ENCODE measurements at regions not wholly inside any gene's neighbourhood (a gene's known extent, or its start where the extent isn't known, plus 50 kb on each side); places are given as distances from the start of the nearest gene placed in this dataset.

DNA sequence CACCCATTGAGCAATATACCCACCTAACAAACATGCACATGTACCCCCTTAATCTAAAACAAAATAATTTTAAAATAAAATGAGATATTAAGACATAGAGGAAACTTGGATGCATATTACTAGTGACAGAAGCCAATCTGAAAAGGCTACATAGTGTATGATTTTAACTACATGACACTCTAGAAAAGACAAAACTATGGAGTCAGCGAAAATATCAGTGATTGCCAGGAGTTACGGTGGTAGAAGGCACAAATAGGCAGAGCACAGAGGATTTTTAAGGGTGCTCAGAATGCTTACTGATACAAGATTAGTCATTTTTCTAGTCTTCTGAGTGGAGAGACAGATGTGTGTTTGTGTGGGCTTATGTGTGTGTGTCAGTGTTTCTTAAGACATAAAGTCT is 656.6 kb downstream of the NR4A2 start:
- Histone ChIP-seq H3K27me3 (no peaks in the 10 kb centered on the region), H3K4me1 (ENCODE audit: low read depth) (no peaks in the 10 kb centered on the region), H3K36me3 (no peaks in the 10 kb centered on the region), H3K4me3 (no peak overlapping the region), H3K9me3 (ENCODE audit: low read depth) (no peaks in the 10 kb centered on the region), H3K27ac (no peak overlapping the region)
- no peak for DNase-seq (ENCODE audit: low read depth in 1 of 2, low spot score in 1 of 2)
- TF ChIP-seq, protein P1, sequence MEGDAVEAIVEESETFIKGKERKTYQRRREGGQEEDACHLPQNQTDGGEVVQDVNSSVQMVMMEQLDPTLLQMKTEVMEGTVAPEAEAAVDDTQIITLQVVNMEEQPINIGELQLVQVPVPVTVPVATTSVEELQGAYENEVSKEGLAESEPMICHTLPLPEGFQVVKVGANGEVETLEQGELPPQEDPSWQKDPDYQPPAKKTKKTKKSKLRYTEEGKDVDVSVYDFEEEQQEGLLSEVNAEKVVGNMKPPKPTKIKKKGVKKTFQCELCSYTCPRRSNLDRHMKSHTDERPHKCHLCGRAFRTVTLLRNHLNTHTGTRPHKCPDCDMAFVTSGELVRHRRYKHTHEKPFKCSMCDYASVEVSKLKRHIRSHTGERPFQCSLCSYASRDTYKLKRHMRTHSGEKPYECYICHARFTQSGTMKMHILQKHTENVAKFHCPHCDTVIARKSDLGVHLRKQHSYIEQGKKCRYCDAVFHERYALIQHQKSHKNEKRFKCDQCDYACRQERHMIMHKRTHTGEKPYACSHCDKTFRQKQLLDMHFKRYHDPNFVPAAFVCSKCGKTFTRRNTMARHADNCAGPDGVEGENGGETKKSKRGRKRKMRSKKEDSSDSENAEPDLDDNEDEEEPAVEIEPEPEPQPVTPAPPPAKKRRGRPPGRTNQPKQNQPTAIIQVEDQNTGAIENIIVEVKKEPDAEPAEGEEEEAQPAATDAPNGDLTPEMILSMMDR (IDR thresholded peaks at IDR 0.05; ENCODE audit: low read depth, low read length) = no peak

DNA sequence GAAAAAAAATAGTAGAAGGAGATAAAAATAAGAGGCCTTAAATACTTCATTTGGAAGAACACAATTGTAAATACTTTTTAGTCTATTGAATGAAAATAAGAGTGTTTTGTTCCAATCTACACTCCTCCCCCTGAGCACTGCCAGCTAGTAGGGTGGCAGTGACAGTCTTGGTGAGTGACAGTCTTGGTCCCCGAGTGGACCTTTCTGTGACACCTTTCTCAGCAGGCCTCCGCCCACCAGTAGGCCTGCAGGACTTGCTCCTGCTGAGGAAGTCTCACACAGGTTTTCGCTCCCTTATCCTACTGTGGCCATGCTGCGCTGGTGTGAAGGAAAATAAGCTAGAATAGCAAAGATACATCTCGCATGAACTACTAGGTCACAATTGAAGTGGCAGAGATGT is 666.8 kb downstream of the NR4A2 start:
- no peaks in the 10 kb centered on the region for H3K9me3 ChIP-seq (ENCODE audit: low read depth)
- peak in 1 of 2 donors; percentile 8 for DNase-seq (ENCODE audit: low read depth in 1 of 2, low spot score in 1 of 2)
- no peaks in the 10 kb centered on the region for H3K4me1 ChIP-seq (ENCODE audit: low read depth)
- no peak overlapping the region for H3K27ac ChIP-seq
- H3K36me3 ChIP-seq = no peaks in the 10 kb centered on the region
- H3K4me3 ChIP-seq = no peak overlapping the region
- TF ChIP-seq, protein P1 (IDR thresholded peaks at IDR 0.05; ENCODE audit: low read depth, low read length) = no peak
- H3K27me3 ChIP-seq = no peaks in the 10 kb centered on the region

GRCh38 chr2:155663265-155663664 is 669.3 kb downstream of the NR4A2 start:
- TF ChIP-seq, protein P1 (IDR thresholded peaks at IDR 0.05; ENCODE audit: low read depth, low read length) = no peak
- DNase-seq (ENCODE audit: low read depth in 1 of 2, low spot score in 1 of 2) = no peak
- no peak overlapping the region for H3K27ac ChIP-seq
- H3K4me3 ChIP-seq = no peak overlapping the region
- no peaks in the 10 kb centered on the region for H3K36me3 ChIP-seq
- H3K4me1 ChIP-seq (ENCODE audit: low read depth) = no peaks in the 10 kb centered on the region
- H3K27me3 ChIP-seq = no peaks in the 10 kb centered on the region
- no peaks in the 10 kb centered on the region for H3K9me3 ChIP-seq (ENCODE audit: low read depth)

DNA sequence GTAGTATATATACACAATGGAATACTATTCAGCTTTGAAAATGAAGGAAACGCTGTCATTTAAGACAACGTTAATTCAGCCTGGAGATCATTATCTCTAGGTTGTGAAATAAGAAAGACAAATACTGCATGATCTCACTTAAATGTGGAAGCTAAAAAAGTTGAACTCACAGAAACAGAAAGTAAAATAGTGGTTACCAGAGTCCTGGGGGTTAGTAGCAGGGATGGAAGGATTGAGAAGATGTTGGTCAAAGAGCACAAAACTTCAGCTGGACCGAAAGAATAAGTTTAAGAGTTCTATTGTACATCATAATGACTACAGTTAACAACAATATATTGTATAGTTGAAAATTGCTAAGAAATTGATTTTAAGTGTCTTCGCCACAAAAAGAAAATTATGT is 670.3 kb downstream of the NR4A2 start:
- Histone ChIP-seq H3K27me3 (no peaks in the 10 kb centered on the region), H3K4me1 (ENCODE audit: low read depth) (no peaks in the 10 kb centered on the region), H3K36me3 (no peaks in the 10 kb centered on the region), H3K4me3 (no peak overlapping the region), H3K27ac (no peak overlapping the region), H3K9me3 (ENCODE audit: low read depth) (no peaks in the 10 kb centered on the region)
- TF ChIP-seq, protein P1 (IDR thresholded peaks at IDR 0.05; ENCODE audit: low read depth, low read length) = no peak
- DNase-seq (ENCODE audit: low read depth in 1 of 2, low spot score in 1 of 2) = no peak

- no peak overlapping the region for H3K4me3 ChIP-seq
- no peaks in the 10 kb centered on the region for H3K27me3 ChIP-seq
- no peak overlapping the region for H3K27ac ChIP-seq
- no peaks in the 10 kb centered on the region for H3K36me3 ChIP-seq
- no peaks in the 10 kb centered on the region for H3K9me3 ChIP-seq (ENCODE audit: low read depth)
- no peaks in the 10 kb centered on the region for H3K4me1 ChIP-seq (ENCODE audit: low read depth)
- DNase-seq (ENCODE audit: low read depth in 1 of 2, low spot score in 1 of 2) = no peak
- TF ChIP-seq, protein P1 (IDR thresholded peaks at IDR 0.05; ENCODE audit: low read depth, low read length) = no peak
These were observed 679.3 kb downstream of the NR4A2 start for GRCh38 chr2:155653176-155653575.

DNA sequence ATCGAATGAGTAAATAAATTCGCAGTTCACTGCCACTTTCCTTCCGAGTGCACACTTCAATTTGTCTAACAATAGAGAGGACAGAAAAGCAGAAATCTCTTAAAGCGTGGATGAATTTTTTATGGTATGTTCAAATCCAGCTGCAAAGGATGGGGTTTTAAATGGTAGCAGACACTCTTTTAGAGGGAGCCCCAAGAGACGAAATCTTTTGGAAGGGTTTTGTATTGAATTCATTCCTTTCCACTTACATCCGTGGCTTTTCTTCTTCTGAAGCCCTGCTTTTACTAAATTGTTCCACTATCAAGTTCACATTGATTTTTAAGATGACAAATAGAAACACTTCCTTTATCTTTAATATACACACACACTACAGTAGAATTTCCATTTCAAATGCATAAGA is 680.7 kb downstream of the NR4A2 start:
- H3K4me3 ChIP-seq = no peak overlapping the region
- TF ChIP-seq, protein P1 (IDR thresholded peaks at IDR 0.05; ENCODE audit: low read depth, low read length) = no peak
- no peaks in the 10 kb centered on the region for H3K27me3 ChIP-seq
- H3K36me3 ChIP-seq = no peaks in the 10 kb centered on the region
- no peaks in the 10 kb centered on the region for H3K9me3 ChIP-seq (ENCODE audit: low read depth)
- H3K27ac ChIP-seq = no peak overlapping the region
- H3K4me1 ChIP-seq (ENCODE audit: low read depth) = no peaks in the 10 kb centered on the region
- no peak for DNase-seq (ENCODE audit: low read depth in 1 of 2, low spot score in 1 of 2)

Data from cardiac muscle cell (in vitro differentiated cells and primary cell).